Choroid plexus epithelial cell (primary cell): ENCODE measurements at regions not wholly inside any gene's neighbourhood (a gene's known extent, or its start where the extent isn't known, plus 50 kb on each side); places are given as distances from the start of the nearest gene placed in this dataset.

Experiments used
- DNase-seq: peaks from one replicate; pipeline ENCODE4 v3.0.0-alpha.2; 2010; ENCODE audit warnings: low read depth
- H3K4me3 ChIP-seq: 2 replicates; pipeline ENCODE4 v1.5.1; 2011; ENCODE audit warnings: low read depth, mild to moderate bottlenecking, control low read depth, low read length, moderate library complexity
- CTCF ChIP-seq: conservative IDR thresholded peaks from 2 replicates; pipeline ENCODE4 v1.5.1; 2011; ENCODE audit warnings: low read depth, mild to moderate bottlenecking, control low read depth, inconsistent platforms, low read length, moderate library complexity

DNA sequence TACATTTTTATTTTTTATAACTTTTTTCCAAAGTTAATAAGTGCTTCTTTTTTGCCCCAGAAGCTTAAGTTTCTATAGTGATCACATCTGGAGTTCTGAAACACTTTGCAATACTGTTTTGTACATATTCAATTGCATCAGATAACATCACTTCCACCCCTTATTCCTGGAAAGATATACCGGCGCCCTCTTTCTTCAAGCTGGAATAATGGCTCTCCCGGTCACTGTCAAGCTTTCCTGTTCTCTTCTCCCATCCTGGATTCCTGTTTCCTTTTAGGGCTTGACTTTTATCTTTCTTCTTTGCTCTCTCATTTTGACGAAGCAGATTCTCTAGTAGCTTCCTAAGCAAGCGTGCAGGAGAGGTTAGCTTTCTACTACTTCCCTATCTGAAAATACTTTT lies 1866.8 kb downstream of the MRPL39 start:
- no peak for DNase-seq
- H3K4me3 ChIP-seq: no peak overlapping the region
- TF ChIP-seq CTCF: no peak

DNA sequence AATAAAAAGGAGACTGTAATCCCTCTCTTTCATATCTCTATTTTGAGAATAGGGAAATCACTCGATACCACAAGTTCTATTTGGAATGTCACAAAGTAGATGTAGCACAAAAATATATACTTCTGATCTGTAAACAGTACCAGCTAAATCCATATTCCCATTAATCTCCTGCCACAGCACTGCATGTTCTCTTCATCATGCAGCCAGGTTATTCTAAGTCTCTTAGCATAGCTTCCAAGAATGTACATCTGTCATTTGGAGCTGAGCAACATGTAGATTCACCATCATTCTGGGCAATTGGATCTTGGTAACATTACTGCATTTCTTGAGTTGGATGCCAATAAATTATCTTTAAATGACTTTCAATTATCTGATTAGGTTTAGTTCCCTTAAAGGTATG lies 1874.5 kb downstream of the MRPL39 start:
- no peak for DNase-seq
- H3K4me3 ChIP-seq: no peak overlapping the region
- TF ChIP-seq CTCF: no peak

GRCh38 chr21:23729331-23729730 lies 1878.0 kb downstream of the MRPL39 start:
- no peak for TF ChIP-seq CTCF
- DNase-seq: no peak
- no peak overlapping the region for H3K4me3 ChIP-seq

DNA sequence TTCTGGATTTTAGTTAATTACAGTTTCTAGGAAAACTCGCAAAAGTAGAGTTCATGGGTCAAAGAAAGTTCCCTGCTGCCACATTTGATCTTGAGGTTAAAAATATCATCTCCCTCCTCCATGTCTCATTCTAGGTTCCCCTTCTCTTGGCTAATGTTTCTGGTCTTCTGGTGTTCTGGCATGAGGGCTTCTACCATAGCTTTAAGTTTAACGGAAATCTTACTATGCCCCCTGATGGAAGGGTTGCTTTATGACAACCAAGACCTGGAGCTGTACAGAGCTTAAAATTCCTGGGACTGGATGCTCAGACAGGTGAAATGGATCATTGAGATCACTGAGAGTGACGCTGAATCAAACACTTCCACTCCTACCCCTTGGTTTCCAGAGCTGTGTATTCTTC lies 1881.7 kb downstream of the MRPL39 start:
- no peak for TF ChIP-seq CTCF
- no peak overlapping the region for H3K4me3 ChIP-seq
- no peak for DNase-seq

DNA sequence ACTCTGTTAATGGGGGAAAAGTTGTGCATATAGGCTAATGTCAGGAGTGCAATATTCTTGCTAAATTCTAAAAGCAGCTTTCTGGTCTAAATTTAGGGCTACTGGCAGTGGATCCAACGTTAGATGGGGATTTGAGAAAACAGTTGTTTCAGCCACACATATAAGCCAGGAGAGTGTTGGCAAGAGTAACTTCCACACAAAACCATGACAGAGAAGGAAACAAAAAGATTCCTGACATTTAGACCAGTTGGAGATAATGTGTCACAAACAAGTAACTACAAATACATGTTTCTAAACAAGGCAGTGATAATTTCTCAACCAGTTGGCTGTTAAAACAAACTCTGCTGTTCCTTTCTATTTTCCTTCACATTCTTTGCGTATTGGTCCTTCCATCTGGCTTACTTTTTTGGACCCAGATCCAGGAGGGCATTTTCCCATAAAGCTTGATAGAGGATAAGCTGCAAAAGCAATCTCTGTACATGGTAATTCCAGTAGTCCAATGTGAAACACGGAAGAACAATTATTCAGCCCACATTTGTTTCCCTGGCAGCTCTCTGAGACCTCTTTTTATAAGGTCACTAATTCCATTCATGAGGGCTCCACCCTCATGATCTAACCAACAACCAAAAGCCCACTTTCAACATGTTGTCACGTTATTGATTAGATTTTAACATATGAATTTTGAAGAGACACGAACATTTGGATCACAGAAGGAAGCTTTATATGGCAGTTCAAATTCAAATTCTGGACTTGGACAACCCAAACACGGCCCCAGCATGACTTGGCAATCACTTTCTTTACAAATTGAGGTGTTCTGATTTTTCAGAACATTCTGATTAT lies 1888.6 kb downstream of the MRPL39 start:
- no peak overlapping the region for H3K4me3 ChIP-seq
- TF ChIP-seq CTCF: no peak
- no peak for DNase-seq

DNA sequence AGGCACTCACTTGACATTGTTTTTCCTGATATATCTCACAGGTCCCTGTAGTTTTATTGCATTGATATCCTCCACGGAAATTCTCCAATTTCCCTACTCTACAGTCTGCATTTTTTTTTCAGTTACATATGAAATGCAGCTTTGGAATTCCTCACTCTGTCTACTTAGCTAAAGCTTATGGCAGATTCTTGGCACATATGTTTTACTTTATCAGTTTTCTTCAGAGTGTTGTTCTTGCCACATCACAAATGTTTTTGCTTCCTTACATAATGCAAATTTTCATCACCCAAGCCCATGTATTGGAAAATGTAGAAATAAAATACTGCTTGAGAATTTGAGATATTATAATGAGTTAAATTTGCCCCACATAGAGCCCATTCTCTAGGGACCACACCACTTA lies 1895.1 kb downstream of the MRPL39 start:
- no peak overlapping the region for H3K4me3 ChIP-seq
- no peak for DNase-seq
- no peak for TF ChIP-seq CTCF

DNA sequence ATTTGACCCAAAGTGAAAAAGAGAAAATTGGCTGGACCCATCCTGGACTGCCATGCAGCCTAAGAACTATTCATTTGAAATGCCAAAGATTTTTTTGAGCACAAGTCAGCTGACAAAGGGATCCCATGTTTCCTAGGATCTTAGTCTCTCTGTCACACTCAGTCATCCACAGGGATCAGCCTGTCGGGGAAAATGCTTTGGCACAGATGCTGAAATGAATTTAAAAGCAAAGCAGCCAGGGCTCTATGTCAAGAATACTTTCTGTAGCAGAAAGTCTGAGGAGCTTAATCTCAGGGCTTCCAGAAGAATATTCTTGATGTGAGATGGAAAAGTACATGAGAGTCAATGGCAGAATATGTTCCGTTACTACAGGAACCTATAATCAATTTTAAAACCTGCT lies 1900.8 kb downstream of the MRPL39 start:
- no peak for TF ChIP-seq CTCF
- DNase-seq: no peak
- no peak overlapping the region for H3K4me3 ChIP-seq
